Kidney (tissue), 13 donors: ENCODE measurements at regions not wholly inside any gene's neighbourhood (a gene's known extent, or its start where the extent isn't known, plus 50 kb on each side); places are given as distances from the start of the nearest gene placed in this dataset.

Experiments used
- DNase-seq, 5 donors: peaks; one replicate each; pipeline ENCODE4 v3.0.0-alpha.2; 2013 to 2020
- FAIRE-seq: peaks from 2 replicates; lab custom pipeline; 2012; peaks lifted over from hg19 to GRCh38; lab: Jason Lieb, UNC
- H3K27ac ChIP-seq, 2 donors: one replicate each; pipeline ENCODE4 v1.7.0; 2013; ENCODE audit warnings: low read depth in 2 of 2, low read length in 2 of 2, inconsistent platforms in 1 of 2
- H3K27me3 ChIP-seq: one replicate; pipeline ENCODE4 v1.7.1; 2013; ENCODE audit warnings: low read length, inconsistent platforms; ENCODE audit not compliant: control insufficient read depth, insufficient read depth
- H3K36me3 ChIP-seq, 3 donors: one replicate each; pipeline versions ENCODE4 v1.7.0 to v1.7.1; 2013; ENCODE audit warnings: low read length in 3 of 3, control low read depth in 1 of 3, inconsistent platforms in 1 of 3; ENCODE audit not compliant: insufficient read depth in 3 of 3, control insufficient read depth in 2 of 3
- H3K4me1 ChIP-seq, 3 donors: one replicate each; pipeline versions ENCODE4 v1.7.0 to v1.7.1; 2013; ENCODE audit warnings: low read length in 3 of 3, inconsistent platforms in 1 of 3, low read depth in 1 of 3; ENCODE audit not compliant: control insufficient read depth in 2 of 3, insufficient read depth in 2 of 3
- H3K4me3 ChIP-seq, 3 donors: one replicate each; pipeline versions ENCODE4 v1.7.0 to v1.8.1; 2013; ENCODE audit warnings: low read length in 3 of 3, control low read depth in 1 of 3, inconsistent platforms in 1 of 3
- H3K9ac ChIP-seq, 3 donors: one replicate each; pipeline versions ENCODE4 v1.7.0 to v1.7.1; 2013; ENCODE audit warnings: low read length in 3 of 3, control low read depth in 1 of 3, inconsistent platforms in 1 of 3
- H3K9me3 ChIP-seq, 3 donors: one replicate each; pipeline versions ENCODE4 v1.7.0 to v1.7.1; 2013; ENCODE audit warnings: low read length in 3 of 3, control low read depth in 1 of 3, inconsistent platforms in 1 of 3; ENCODE audit not compliant: control insufficient read depth in 2 of 3, insufficient read depth in 1 of 3
- intact Hi-C: fragments of 100-400 bp; cut with DNase I; formaldehyde crosslinking; loops from one replicate; pipeline ENCODE4 v1.11.1; 2022
- TF ChIP-seq, protein P1 (sequence below): IDR thresholded peaks from 3 replicates; pipeline ENCODE4 v1.5.1; 2012; ENCODE audit warnings: mild to moderate bottlenecking, moderate library complexity, borderline replicate concordance; ENCODE audit not compliant: insufficient read depth; ENCODE audit errors: extremely low read depth
- donor health status: control.
- donor health status: control.
- donor health status: control.
- donor health status: control.
- donor health status: control.
- donor health status: DM: yes; HTN: yes; CAD: no.
- donor health status: Normal renal cell carcinoma (clear cell type).

GRCh38 chr1:204751480-204751879 is 65.9 kb upstream of the LRRN2 start:
- no peak overlapping the region for H3K4me3 ChIP-seq
- no peaks in the 10 kb centered on the region for H3K9me3 ChIP-seq
- H3K27me3 ChIP-seq: no peaks in the 10 kb centered on the region
- intact Hi-C loops: no loop called here
- TF ChIP-seq, protein P1, sequence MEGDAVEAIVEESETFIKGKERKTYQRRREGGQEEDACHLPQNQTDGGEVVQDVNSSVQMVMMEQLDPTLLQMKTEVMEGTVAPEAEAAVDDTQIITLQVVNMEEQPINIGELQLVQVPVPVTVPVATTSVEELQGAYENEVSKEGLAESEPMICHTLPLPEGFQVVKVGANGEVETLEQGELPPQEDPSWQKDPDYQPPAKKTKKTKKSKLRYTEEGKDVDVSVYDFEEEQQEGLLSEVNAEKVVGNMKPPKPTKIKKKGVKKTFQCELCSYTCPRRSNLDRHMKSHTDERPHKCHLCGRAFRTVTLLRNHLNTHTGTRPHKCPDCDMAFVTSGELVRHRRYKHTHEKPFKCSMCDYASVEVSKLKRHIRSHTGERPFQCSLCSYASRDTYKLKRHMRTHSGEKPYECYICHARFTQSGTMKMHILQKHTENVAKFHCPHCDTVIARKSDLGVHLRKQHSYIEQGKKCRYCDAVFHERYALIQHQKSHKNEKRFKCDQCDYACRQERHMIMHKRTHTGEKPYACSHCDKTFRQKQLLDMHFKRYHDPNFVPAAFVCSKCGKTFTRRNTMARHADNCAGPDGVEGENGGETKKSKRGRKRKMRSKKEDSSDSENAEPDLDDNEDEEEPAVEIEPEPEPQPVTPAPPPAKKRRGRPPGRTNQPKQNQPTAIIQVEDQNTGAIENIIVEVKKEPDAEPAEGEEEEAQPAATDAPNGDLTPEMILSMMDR: no peak
- FAIRE-seq: no peak
- no peaks in the 10 kb centered on the region for H3K4me1 ChIP-seq
- no peak for DNase-seq
- H3K36me3 ChIP-seq: no peaks in the 10 kb centered on the region
- H3K9ac ChIP-seq: no peak overlapping the region
- H3K27ac ChIP-seq: no peak overlapping the region

- H3K9me3 ChIP-seq: no peaks in the 10 kb centered on the region
- no peak overlapping the region for H3K4me3 ChIP-seq
- H3K27me3 ChIP-seq: no peaks in the 10 kb centered on the region
- no peak overlapping the region for H3K27ac ChIP-seq
- no peaks in the 10 kb centered on the region for H3K36me3 ChIP-seq
- H3K9ac ChIP-seq: no peak overlapping the region
- H3K4me1 ChIP-seq: no peaks in the 10 kb centered on the region
- FAIRE-seq (no peak), DNase-seq (no peak)
- TF ChIP-seq, protein P1: no peak
- intact Hi-C loops: no loop called here
Measured at GRCh38 chr1:204751883-204752687, 66.5 kb upstream of the LRRN2 start.

GRCh38 chr1:204752688-204753040 is 67.1 kb upstream of the LRRN2 start:
- Histone ChIP-seq H3K4me1 (no peaks in the 10 kb centered on the region), H3K36me3 (no peaks in the 10 kb centered on the region), H3K27me3 (no peaks in the 10 kb centered on the region), H3K9ac (no peak overlapping the region), H3K4me3 (no peak overlapping the region), H3K27ac (no peak overlapping the region), H3K9me3 (no peaks in the 10 kb centered on the region)
- TF ChIP-seq, protein P1: no peak
- intact Hi-C loops: no loop called here
- FAIRE-seq: no peak
- no peak for DNase-seq
